WTC11 (cell line): ENCODE measurements at regions not wholly inside any gene's neighbourhood (a gene's known extent, or its start where the extent isn't known, plus 50 kb on each side); places are given as distances from the start of the nearest gene placed in this dataset.

Experiments used
- AFF4 ChIP-seq: sonication (generic); formaldehyde crosslinking; IDR thresholded peaks from 2 replicates; pipeline ENCODE4 v1.8.1; 2023; ENCODE audit warnings: mild to moderate bottlenecking, missing genetic modification reagents, borderline replicate concordance
- ARID4B ChIP-seq: sonication (generic); formaldehyde crosslinking; IDR thresholded peaks from 2 replicates; pipeline ENCODE4 v1.8.0; 2023; ENCODE audit warnings: missing genetic modification reagents, mild to moderate bottlenecking, borderline replicate concordance
- CTCF ChIP-seq: fragments of 200-600 bp; IDR thresholded peaks from 2 replicates; pipeline ENCODE4 v1.8.0; 2022; ENCODE audit warnings: antibody characterized with exemption
- EMX1 ChIP-seq: fragments of 250-450 bp; sonication (Bioruptor Pico); IDR thresholded peaks from 2 replicates; pipeline ENCODE4 v1.8.0; 2021; ENCODE audit warnings: mild to moderate bottlenecking
- HMGXB4 ChIP-seq: sonication (generic); formaldehyde crosslinking; IDR thresholded peaks from 2 replicates; pipeline ENCODE4 v1.8.1; 2023; ENCODE audit warnings: mild to moderate bottlenecking, moderate library complexity, missing genetic modification reagents
- MXD4 ChIP-seq: fragments of 250-450 bp; sonication (Bioruptor Pico); IDR thresholded peaks from 2 replicates; pipeline ENCODE4 v1.8.0; 2021; ENCODE audit warnings: mild to moderate bottlenecking, moderate library complexity, borderline replicate concordance
- SOX15 ChIP-seq: fragments of 250-450 bp; sonication (Bioruptor Pico); IDR thresholded peaks from 2 replicates; pipeline ENCODE4 v1.9.0; 2021; ENCODE audit warnings: mild to moderate bottlenecking
- TEAD4 ChIP-seq: sonication (generic); formaldehyde crosslinking; IDR thresholded peaks from 2 replicates; pipeline ENCODE4 v1.8.0; 2022; ENCODE audit warnings: mild to moderate bottlenecking, missing genetic modification reagents
- USF1 ChIP-seq: sonication (generic); formaldehyde crosslinking; IDR thresholded peaks from 2 replicates; pipeline ENCODE4 v1.8.0; 2022; ENCODE audit warnings: mild to moderate bottlenecking, missing genetic modification reagents
- ZNF121 ChIP-seq: sonication (generic); formaldehyde crosslinking; IDR thresholded peaks from 2 replicates; pipeline ENCODE4 v1.8.0; 2023; ENCODE audit warnings: missing genetic modification reagents
- ZNF232 ChIP-seq: sonication (generic); formaldehyde crosslinking; IDR thresholded peaks from 2 replicates; pipeline ENCODE4 v1.8.0; 2022; ENCODE audit warnings: mild to moderate bottlenecking, missing genetic modification reagents
- ZNF425 ChIP-seq: fragments of 250-450 bp; sonication (Bioruptor Pico); conservative IDR thresholded peaks from 2 replicates; pipeline ENCODE4 v1.9.0; 2021; ENCODE audit warnings: mild to moderate bottlenecking
- ZNF512 ChIP-seq: sonication (generic); formaldehyde crosslinking; IDR thresholded peaks from 2 replicates; pipeline ENCODE4 v1.8.1; 2022; ENCODE audit warnings: missing genetic modification reagents, borderline replicate concordance

- TF ChIP-seq AFF4 = no peak
- TF ChIP-seq CTCF = no peak
- no peak for TF ChIP-seq ZNF425
- no peak for TF ChIP-seq TEAD4 (CRISPR knock-in tag)
- no peak for TF ChIP-seq USF1 (CRISPR knock-in tag)
- no peak for TF ChIP-seq EMX1 (CRISPR knock-in tag)
- TF ChIP-seq MXD4 (CRISPR knock-in tag) = no peak
- no peak for TF ChIP-seq ARID4B (CRISPR knock-in tag)
- no peak for TF ChIP-seq ZNF512 (CRISPR knock-in tag)
- TF ChIP-seq ZNF232 (CRISPR knock-in tag) = no peak
- no peak for TF ChIP-seq SOX15 (CRISPR knock-in tag)
- TF ChIP-seq HMGXB4 (CRISPR knock-in tag) = no peak
- TF ChIP-seq ZNF121 (CRISPR knock-in tag) = no peak
These were observed 138.5 kb upstream of the FSTL4 start for GRCh38 chr5:133750856-133751255.
